ENCODE measurements at regions not wholly inside any gene's neighbourhood (a gene's known extent, or its start where the extent isn't known, plus 50 kb on each side); places are given as distances from the start of the nearest gene placed in this dataset.

DNA sequence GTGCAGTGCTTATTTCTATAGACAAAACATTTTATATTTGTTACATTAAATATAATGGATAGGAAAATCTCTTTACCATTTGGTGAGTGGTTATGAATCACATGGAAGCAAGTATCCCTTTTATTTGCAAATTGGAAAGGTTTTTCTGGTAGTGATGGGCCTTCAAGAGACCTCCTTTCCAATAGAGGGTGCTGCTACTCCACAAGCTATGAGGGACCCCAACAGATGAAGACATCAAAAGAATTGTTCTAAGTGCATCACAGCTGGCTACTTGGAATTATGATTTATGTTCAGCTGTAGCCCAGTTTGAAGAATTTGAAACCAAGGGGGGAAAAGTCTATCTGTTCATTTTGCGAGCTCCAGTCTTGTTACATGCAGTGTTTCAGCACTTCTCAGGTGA lies 493.7 kb upstream of the SGCD start:
- Histone ChIP-seq H3K4me1 (no peaks in the 10 kb centered on the region), H3K4me3 (no peak overlapping the region), H3K27ac (no peak overlapping the region), H3K27me3 (no peaks in the 10 kb centered on the region), H3K36me3 (no peaks in the 10 kb centered on the region), H3K9me3 (no peaks in the 10 kb centered on the region)
- no peak for TF ChIP-seq EP300 (IDR thresholded peaks at IDR 0.05)
- no peak for TF ChIP-seq POLR2AphosphoS5 (IDR thresholded peaks at IDR 0.05)
- TF ChIP-seq POLR2A (IDR thresholded peaks at IDR 0.05), result no peak
- TF ChIP-seq, protein P1, sequence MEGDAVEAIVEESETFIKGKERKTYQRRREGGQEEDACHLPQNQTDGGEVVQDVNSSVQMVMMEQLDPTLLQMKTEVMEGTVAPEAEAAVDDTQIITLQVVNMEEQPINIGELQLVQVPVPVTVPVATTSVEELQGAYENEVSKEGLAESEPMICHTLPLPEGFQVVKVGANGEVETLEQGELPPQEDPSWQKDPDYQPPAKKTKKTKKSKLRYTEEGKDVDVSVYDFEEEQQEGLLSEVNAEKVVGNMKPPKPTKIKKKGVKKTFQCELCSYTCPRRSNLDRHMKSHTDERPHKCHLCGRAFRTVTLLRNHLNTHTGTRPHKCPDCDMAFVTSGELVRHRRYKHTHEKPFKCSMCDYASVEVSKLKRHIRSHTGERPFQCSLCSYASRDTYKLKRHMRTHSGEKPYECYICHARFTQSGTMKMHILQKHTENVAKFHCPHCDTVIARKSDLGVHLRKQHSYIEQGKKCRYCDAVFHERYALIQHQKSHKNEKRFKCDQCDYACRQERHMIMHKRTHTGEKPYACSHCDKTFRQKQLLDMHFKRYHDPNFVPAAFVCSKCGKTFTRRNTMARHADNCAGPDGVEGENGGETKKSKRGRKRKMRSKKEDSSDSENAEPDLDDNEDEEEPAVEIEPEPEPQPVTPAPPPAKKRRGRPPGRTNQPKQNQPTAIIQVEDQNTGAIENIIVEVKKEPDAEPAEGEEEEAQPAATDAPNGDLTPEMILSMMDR (IDR thresholded peaks at IDR 0.05), result no peak
- WGBS, 2 donors, result 86 to 95% methylated on average over 1 of the region's 1 CpG
- DNase-seq (no peak), ATAC-seq (ENCODE audit: low FRiP score in 2 of 2) (no peak)

DNA sequence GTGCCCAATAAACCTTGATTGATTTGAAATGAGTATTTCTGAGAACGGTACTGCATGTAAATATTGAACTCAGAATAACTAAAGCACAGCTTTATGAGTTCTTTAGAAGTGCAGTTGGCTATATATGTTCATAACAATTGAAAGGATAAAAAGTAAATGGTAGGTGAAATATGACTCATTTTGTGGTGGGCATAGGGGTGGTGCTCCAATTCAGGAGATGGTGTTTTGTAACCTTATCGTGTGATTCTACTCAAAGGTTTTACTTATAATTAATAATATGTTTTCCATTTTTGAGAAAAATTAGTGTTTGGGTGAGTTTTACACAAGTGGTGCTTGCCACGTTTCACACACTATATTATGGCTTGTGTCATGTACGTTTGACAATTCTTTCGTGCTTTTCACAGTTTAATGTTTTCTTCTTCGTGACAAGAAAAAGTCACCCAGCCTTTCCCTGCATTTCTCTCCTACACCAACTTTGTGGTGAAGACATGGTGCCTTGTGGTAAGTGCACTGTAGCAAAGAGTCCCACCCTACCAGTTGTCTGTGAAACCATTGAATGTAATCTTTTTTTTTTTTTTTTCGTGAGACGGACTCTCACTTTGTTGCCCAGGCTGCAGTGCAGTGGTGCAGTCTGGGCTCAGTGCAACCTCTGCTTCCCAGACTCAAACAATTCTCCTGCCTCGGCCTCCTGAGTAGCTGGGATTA lies 492.5 kb upstream of the SGCD start:
- no peak for DNase-seq
- no peak overlapping the region for H3K4me3 ChIP-seq
- no peak for ATAC-seq (ENCODE audit: low FRiP score in 2 of 2)
- TF ChIP-seq EP300 (IDR thresholded peaks at IDR 0.05) (no peak), POLR2A (IDR thresholded peaks at IDR 0.05) (no peak), POLR2AphosphoS5 (IDR thresholded peaks at IDR 0.05) (no peak)
- TF ChIP-seq, protein P1 (IDR thresholded peaks at IDR 0.05), result no peak
- no peak overlapping the region for H3K27ac ChIP-seq
- no peaks in the 10 kb centered on the region for H3K4me1 ChIP-seq
- no peaks in the 10 kb centered on the region for H3K27me3 ChIP-seq
- WGBS, 2 donors, result 81 to 84% methylated on average over 9 of the region's 9 CpGs
- H3K9me3 ChIP-seq, result no peaks in the 10 kb centered on the region
- no peaks in the 10 kb centered on the region for H3K36me3 ChIP-seq

DNA sequence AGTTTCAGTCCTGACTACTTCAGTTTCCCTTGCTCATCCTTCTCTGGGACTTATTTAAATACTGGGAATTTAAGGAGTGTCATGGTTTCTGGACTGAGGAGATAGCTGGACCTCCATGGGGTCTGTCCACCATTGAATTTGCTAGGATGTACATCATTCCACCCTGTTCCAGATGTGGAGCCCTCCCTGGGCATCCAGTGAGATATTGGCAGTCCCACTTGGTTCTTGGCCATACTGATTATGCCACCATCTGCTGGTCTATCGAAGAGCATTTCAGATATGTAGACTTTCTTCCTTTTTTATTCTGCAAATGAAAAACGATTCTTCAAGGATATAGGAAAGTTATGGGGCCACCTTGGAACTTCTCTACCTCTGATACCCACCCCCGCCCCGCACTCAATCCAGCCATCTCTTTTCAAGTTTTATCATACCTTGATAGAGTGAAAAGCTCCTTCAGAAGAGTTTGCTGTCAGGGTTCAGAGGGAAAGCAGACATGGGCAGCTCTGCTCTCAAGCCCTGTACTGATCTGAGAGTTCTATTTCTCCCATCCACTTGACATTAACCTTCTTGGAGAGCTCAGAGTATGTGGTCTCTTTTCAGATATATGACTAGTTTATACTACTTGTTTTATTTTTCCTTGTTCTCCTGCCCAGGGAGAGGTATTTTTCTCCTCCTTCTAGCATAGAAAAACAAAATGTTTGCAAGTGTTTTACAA lies 490.7 kb upstream of the SGCD start:
- no peak for ATAC-seq (ENCODE audit: low FRiP score in 2 of 2)
- no peak for TF ChIP-seq POLR2AphosphoS5 (IDR thresholded peaks at IDR 0.05)
- no peak for TF ChIP-seq EP300 (IDR thresholded peaks at IDR 0.05)
- no peak for TF ChIP-seq POLR2A (IDR thresholded peaks at IDR 0.05)
- TF ChIP-seq, protein P1 (IDR thresholded peaks at IDR 0.05), result no peak
- Histone ChIP-seq H3K36me3 (no peaks in the 10 kb centered on the region), H3K27ac (no peak overlapping the region), H3K4me3 (no peak overlapping the region), H3K4me1 (no peaks in the 10 kb centered on the region), H3K27me3 (no peaks in the 10 kb centered on the region), H3K9me3 (no peaks in the 10 kb centered on the region)
- 70 to 76% methylated on average over 3 to 4 of the region's 4 CpGs for WGBS, 2 donors
- no peak for DNase-seq

DNA sequence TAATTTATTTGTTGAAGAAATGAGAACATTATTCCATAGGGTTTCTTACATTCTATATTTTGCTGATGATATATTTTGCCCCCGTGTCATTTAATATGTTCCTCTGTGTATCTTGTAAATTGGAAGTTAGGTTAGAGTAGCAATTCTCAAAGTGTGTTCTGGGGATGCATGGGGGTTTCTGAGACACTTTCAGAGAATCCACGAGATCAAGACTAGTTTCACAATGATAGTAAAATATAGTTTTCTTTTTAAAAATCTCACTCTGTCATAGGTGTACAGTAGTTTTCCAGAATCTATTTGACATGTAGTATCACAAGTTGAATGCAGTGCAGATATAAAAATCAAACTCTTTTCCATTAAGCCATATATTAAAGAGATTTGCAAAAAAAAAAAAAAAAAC lies 488.6 kb upstream of the SGCD start:
- Histone ChIP-seq H3K36me3 (no peaks in the 10 kb centered on the region), H3K9me3 (no peaks in the 10 kb centered on the region), H3K4me3 (no peak overlapping the region), H3K4me1 (no peaks in the 10 kb centered on the region), H3K27me3 (no peaks in the 10 kb centered on the region), H3K27ac (no peak overlapping the region)
- WGBS, 2 donors, result 71 to 94% methylated on average over 2 of the region's 2 CpGs
- ATAC-seq (ENCODE audit: low FRiP score in 2 of 2) (no peak), DNase-seq (no peak)
- no peak for TF ChIP-seq POLR2AphosphoS5 (IDR thresholded peaks at IDR 0.05)
- TF ChIP-seq, protein P1 (IDR thresholded peaks at IDR 0.05), result no peak
- TF ChIP-seq POLR2A (IDR thresholded peaks at IDR 0.05), result no peak
- TF ChIP-seq EP300 (IDR thresholded peaks at IDR 0.05), result no peak
